Kidney epithelial cell (primary cell): ENCODE measurements at regions not wholly inside any gene's neighbourhood (a gene's known extent, or its start where the extent isn't known, plus 50 kb on each side); places are given as distances from the start of the nearest gene placed in this dataset.

Source experiments
- DNase-seq: peaks from one replicate; pipeline ENCODE4 v3.0.0-alpha.2; 2010; ENCODE audit warnings: low read depth
- H3K27me3 ChIP-seq: 2 replicates; pipeline ENCODE4 v1.6.0; 2011; ENCODE audit warnings: low read length; ENCODE audit not compliant: control insufficient read depth, insufficient read depth
- H3K36me3 ChIP-seq: 2 replicates; pipeline ENCODE4 v1.5.1; 2011; ENCODE audit warnings: low read length; ENCODE audit not compliant: control insufficient read depth, insufficient read depth
- H3K4me3 ChIP-seq: 2 replicates; pipeline ENCODE4 v1.5.1; 2011; ENCODE audit warnings: low read depth, mild to moderate bottlenecking, control low read depth, low read length
- TF ChIP-seq, protein P1 (sequence below): IDR thresholded peaks from 2 replicates; pipeline ENCODE4 v1.5.1; 2011; ENCODE audit warnings: mild to moderate bottlenecking, moderate library complexity, low read length, control low read depth, inconsistent platforms; ENCODE audit not compliant: insufficient read depth, poor library complexity, severe bottlenecking

DNA sequence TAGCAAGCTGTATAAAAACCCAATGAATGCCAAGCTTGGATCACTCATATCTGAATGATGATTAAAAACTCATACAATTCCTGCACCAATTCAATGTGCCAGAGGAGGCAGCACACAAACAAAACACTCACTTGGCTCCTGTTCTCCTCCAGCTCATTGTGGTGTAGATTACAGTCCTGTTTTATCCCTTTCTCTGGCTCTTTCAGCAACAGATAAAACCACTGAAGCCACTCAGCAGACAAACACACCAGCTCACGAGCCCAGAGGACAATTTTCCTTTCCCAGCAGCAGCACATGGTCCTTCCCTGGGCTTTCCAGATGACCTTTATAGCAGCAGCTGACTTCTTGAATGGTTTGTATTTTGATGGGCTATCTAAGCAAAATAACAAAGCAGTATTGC is 107.3 kb upstream of the STARD3NL start:
- Histone ChIP-seq H3K27me3 (no peaks in the 10 kb centered on the region), H3K36me3 (no peaks in the 10 kb centered on the region), H3K4me3 (no peak overlapping the region)
- TF ChIP-seq, protein P1, sequence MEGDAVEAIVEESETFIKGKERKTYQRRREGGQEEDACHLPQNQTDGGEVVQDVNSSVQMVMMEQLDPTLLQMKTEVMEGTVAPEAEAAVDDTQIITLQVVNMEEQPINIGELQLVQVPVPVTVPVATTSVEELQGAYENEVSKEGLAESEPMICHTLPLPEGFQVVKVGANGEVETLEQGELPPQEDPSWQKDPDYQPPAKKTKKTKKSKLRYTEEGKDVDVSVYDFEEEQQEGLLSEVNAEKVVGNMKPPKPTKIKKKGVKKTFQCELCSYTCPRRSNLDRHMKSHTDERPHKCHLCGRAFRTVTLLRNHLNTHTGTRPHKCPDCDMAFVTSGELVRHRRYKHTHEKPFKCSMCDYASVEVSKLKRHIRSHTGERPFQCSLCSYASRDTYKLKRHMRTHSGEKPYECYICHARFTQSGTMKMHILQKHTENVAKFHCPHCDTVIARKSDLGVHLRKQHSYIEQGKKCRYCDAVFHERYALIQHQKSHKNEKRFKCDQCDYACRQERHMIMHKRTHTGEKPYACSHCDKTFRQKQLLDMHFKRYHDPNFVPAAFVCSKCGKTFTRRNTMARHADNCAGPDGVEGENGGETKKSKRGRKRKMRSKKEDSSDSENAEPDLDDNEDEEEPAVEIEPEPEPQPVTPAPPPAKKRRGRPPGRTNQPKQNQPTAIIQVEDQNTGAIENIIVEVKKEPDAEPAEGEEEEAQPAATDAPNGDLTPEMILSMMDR, result no peak
- no peak for DNase-seq

DNA sequence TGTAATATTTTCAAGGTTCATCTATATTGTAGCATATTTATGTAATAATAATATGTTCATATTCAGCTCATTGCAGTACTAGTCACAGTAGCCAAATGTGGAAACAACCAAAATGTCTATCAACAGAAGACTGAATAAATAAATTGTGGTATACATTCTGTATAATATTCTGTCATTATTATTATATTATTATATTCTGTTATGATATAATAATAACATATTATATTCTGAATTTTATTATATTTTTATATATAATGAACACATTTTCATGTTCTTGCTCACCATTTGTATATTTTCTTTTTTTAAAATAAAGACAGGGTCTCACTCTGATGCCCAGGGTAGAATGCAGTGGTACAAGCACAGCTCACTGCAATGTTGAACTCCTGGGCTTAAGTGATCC is 91.2 kb upstream of the STARD3NL start:
- H3K4me3 ChIP-seq, result no peak overlapping the region
- no peak for DNase-seq
- TF ChIP-seq, protein P1, result no peak
- H3K36me3 ChIP-seq, result no peaks in the 10 kb centered on the region
- no peaks in the 10 kb centered on the region for H3K27me3 ChIP-seq

GRCh38 chr7:38102507-38102906 is 75.5 kb upstream of the STARD3NL start:
- no peaks in the 10 kb centered on the region for H3K36me3 ChIP-seq
- no peak overlapping the region for H3K4me3 ChIP-seq
- H3K27me3 ChIP-seq, result no peaks in the 10 kb centered on the region
- no peak for DNase-seq
- TF ChIP-seq, protein P1, result no peak

- Histone ChIP-seq H3K36me3 (no peaks in the 10 kb centered on the region), H3K27me3 (no peaks in the 10 kb centered on the region), H3K4me3 (no peak overlapping the region)
- DNase-seq, result peak; percentile 7
- TF ChIP-seq, protein P1, result peak; percentile 46
These were observed 72.1 kb upstream of the STARD3NL start for GRCh38 chr7:38105874-38106483.

DNA sequence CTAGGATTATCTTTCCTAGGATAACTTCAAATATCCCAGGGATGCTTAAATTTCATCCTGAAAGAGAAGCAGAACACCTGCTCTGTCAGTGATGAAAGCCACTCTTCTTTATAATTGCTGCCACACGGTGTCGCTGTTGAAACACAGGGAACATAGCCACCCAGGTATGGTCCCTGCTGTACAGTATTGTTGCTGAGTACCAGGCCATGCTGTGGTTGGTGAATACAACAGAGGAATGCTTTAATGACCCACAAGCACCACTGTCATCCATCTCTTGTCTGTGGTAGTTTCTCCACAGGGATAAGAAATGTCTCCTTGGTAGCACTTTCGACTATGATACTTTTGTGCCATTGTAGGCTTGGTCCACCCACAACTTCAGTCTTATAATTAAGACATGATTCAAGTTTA is 70.6 kb upstream of the STARD3NL start:
- no peak overlapping the region for H3K4me3 ChIP-seq
- DNase-seq, result peak; percentile 25
- TF ChIP-seq, protein P1, result peak; percentile 79
- no peaks in the 10 kb centered on the region for H3K27me3 ChIP-seq
- no peaks in the 10 kb centered on the region for H3K36me3 ChIP-seq

DNA sequence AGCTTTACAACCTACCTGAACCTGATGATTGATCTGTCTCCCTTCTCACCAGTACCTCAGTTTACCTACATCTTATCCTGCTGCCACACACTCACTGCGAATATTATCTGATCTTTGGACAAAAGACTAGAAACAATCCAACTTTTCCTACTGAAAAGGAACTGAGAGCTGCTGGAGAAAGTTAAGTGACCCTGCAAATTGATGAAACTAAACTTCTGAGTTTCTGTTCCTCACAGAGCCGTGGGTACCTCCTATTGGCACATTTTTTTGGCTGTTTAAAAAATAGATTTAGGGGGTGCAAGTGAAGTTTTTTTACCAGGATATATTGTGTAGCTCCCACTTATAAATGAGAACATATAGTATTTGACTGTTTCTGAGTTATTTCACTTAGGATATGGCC is 66.0 kb upstream of the STARD3NL start:
- Histone ChIP-seq H3K27me3 (no peaks in the 10 kb centered on the region), H3K4me3 (no peak overlapping the region), H3K36me3 (no peaks in the 10 kb centered on the region)
- TF ChIP-seq, protein P1, result no peak
- no peak for DNase-seq
